HG03095 (cell line): ENCODE measurements at regions not wholly inside any gene's neighbourhood (a gene's known extent, or its start where the extent isn't known, plus 50 kb on each side); places are given as distances from the start of the nearest gene placed in this dataset.

Experiments
- ATAC-seq: cut with Tn5 transposase; IDR thresholded peaks from one replicate; pipeline ENCODE4 v1.9.1; 2021; ENCODE audit warnings: moderate library complexity; ENCODE audit not compliant: unreplicated experiment

DNA sequence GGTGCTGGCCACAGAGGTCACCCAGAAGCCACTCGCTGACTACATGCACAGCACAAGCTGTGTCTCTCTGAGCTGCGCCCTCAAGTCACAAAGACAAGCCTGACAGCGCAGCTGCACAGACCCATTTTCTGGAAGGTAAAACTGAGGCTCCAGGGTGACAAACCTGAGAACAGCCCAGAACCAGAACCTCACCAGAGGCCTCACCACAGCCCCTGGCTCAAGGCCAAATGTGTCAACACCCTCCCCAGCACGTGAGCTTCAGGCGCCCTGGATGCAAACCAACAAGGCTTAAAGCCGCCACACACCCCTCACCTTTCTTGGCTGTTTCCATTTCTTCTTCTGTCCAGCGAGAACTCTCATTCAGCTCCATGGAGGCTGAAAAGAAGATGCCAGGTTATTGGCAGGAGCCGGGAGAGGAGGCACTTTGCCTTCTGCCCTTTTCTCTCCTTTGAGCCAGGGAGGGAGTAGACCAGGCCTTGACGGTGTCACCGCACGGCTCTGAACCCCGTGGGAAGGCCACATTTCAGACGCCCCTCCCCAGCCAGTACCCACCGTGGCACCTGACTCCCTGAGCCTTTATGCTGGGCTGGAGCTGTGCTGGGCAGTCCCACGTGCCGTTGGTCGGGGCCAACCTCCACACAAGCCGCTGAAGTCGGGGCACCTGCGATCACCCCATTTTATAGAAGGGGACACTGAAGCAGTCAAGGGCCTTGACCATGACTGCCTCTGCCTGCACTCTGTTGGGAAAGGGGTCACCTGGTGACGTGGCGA, 103.1 kb downstream of the RFLNA start:
- ATAC-seq: no peak

DNA sequence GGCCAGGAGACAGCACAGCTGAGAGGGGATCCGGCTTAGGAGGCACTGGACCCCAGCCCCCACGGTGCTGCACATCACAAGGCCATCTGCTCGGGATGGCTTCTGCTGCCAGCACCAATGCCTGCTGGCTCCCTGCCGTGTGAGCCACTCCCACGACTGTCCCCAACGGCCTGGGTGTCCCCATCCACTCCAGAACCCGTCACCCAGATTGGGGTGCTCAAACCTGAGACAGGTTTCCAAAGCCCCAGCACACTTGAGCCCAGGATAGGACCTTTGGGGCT, 102.4 kb downstream of the RFLNA start:
- no peak for ATAC-seq

GRCh38 chr12:124396544-124397398, 101.9 kb downstream of the RFLNA start:
- ATAC-seq: no peak

- ATAC-seq: no peak
Observed at GRCh38 chr12:124395986-124396385, 101.1 kb downstream of the RFLNA start.

GRCh38 chr12:124395284-124395752, 100.4 kb downstream of the RFLNA start:
- ATAC-seq: no peak

GRCh38 chr12:124394462-124395128, 99.7 kb downstream of the RFLNA start:
- ATAC-seq: no peak

DNA sequence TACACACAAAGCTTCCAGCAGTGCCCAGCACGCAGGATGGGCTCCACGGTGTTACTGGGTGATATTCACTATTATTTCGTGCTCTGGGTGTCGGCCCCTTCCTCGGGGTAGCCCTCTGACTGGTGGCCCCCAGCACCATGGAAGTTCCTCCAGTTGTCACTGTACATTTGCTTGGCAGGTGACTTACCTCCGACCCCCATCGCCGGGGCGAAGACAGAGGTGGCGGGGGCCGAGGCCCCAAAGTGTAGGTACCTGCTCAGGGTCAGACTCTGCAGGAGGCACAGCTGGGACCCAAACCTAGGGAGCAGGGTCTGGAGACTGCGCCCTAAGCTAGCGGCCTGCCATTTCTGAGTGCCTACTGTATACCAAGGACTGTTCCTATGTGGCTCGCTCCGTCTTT, 98.9 kb downstream of the RFLNA start:
- no peak for ATAC-seq

- ATAC-seq: no peak
Observed at GRCh38 chr12:124393414-124393790, 98.5 kb downstream of the RFLNA start.

DNA sequence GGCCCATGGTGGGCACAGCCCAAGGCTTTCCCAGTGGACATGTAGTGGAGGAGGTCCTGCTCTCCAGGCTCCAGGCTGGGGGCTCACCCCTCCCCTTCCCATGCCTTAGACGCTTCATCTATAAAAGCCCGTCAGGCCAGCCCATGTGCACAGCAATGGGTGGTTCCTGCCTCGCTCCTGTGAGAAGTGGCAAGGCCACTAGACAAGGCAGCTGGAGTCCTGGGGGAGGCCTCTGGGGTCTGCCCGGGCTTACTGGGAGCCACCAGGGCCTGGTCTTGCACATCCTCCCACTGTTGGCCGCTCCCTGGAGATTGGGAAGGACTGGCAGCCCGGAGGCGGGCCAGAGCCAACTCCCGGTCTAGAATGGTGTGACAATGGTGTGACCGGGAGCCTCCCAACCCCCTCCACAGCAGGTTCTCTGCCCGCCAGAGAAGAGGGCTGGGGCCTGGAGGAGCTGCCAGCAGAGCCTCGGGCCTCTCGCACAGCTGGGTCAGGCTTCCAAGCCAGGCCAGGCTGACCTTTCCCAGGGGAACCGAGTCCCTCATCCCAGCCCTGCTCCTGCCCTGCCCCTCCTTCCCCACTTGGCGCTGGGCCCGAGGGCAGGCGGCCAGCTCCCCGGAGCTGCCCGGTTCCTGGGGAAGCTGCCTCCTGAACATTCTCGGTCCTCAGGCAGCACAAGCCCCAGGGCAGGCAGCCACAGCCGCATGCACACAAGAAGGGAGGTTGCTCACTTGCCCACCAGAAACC, 97.9 kb downstream of the RFLNA start:
- ATAC-seq: no peak

- ATAC-seq: no peak
Observed at GRCh38 chr12:124392271-124392666, 97.4 kb downstream of the RFLNA start.

- peak; percentile 51 for ATAC-seq
Observed at GRCh38 chr12:124391340-124392261, 96.7 kb downstream of the RFLNA start.

DNA sequence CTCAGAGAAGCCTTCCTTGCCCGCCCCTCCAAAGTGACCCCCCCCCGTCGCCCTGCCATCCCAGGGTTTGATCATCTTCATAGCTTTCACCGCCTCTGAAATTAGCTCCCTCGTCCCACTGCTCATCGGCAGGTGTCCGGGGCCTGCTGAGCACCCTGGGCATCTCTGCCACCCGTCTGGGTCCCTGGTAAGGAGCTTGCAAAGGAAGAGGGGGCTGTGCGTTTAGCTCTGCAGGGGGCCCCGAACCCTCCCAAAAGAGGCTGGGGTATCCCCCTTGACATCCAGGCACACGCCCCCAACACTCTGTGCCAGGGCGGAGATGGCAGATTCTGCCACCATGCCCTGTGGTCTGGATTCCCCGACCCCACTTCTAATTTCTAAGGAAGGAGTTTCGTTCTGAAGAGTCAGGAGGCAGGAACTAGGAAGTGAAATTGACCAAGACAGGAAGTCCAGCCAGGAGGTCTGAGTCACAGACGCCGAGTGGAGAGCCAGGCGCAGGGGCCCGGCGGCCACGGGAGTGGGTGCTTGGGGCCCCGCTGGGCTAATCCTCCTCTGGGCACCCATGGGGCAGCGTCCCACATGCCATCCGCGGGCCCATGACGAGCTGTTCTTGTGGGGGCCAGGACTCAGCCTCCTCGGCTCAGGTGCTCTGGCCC, 95.7 kb downstream of the RFLNA start:
- ATAC-seq: peak; percentile 45

DNA sequence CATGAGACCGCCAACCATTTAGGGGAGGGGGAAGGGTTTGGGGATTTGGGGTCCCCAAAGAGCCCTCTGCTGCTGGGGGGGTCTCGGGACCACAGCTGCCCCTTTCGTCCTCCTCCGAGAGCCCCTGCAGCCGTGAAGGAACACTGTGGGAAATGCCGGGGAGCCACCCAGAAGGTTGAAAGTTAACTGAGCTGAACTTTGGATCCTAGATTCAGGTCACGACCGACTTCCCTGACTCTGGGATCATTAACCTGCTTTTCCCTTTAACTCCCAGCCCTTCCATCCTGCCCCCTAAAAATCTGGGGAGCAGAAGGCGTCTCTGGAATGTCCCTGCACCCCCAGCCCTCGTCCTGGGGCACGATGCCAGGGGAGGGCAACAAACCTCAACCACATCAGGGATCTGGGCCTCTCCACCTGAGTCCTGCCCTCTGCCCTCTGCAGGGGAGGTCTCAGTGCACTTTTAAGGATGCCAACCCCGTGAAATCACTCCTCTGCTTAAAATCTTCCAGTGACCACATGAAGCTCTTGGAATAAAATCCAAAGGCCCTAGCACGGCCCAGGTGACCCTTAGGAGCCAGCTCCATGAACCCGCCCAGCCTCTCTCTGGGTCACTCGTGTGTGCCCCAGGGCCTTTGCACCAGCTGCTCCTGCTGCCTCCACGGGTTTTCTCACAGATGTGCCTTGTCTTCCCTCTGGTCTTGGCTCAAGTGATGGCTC, 95.0 kb downstream of the RFLNA start:
- no peak for ATAC-seq

- no peak for ATAC-seq
Observed at GRCh38 chr12:124389138-124389724, 94.3 kb downstream of the RFLNA start.

- no peak for ATAC-seq
Observed at GRCh38 chr12:124388679-124389137, 93.8 kb downstream of the RFLNA start.

GRCh38 chr12:124388038-124388671, 93.3 kb downstream of the RFLNA start:
- ATAC-seq: no peak

DNA sequence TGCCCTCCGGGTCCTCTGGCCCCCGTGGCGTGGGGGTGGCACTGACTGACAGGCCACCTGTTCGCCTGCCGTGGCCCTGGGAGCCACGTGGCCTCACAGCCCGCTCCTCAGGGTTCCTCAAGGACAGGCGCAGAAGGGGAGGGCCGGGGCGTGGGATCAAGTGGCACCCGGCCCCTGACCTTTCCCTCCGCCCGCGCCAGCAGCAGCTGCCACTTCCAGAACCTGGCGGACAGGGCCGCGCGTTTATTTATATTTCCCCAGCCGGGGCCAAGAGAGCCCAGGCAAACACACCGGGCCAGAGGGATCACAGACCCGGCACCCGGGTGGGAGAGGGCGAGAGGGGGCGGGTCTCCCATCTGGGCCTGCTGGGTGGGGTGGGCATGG, 92.6 kb downstream of the RFLNA start:
- no peak for ATAC-seq
